HEK293 (cell line): ENCODE measurements at regions not wholly inside any gene's neighbourhood (a gene's known extent, or its start where the extent isn't known, plus 50 kb on each side); places are given as distances from the start of the nearest gene placed in this dataset.

ENCODE experiments used
- CTCF ChIA-PET: fragments of 350-600 bp; formaldehyde crosslinking; extraction: SDS; loops from one replicate; lab custom pipeline; 2021; ENCODE audit warnings: antibody characterized with exemption; lab: Yijun Ruan, JAX
- POLR2A ChIA-PET: fragments of 300-600 bp; formaldehyde crosslinking; extraction: SDS; loops from one replicate; lab custom pipeline; 2020; ENCODE audit warnings: antibody characterized with exemption, inconsistent platforms; lab: Yijun Ruan, JAX
- H3K27ac ChIP-seq: fragments of 200-500 bp; sonication (Bioruptor generic); 2 replicates; pipeline ENCODE4 v1.5.1; 2014; ENCODE audit warnings: low read depth, low read length, control low read depth, inconsistent platforms; ENCODE audit errors: extremely low read depth
- H3K36me3 ChIP-seq, 2 experiments: fragments of 200-500 bp in 1 of 2; sonication (Bioruptor generic) in 1 of 2; 1 replicate in 1 of 2; 2 replicates in 1 of 2; pipeline ENCODE4 v1.5.1; 2014 to 2017; ENCODE audit warnings: inconsistent platforms in 2 of 2, low read length in 2 of 2; ENCODE audit not compliant: control insufficient read depth in 2 of 2, insufficient read depth in 1 of 2
- H3K4me1 ChIP-seq: fragments of 200-500 bp; sonication (Bioruptor generic); 2 replicates; pipeline ENCODE4 v1.5.1; 2014; ENCODE audit warnings: mild to moderate bottlenecking, low read length, inconsistent platforms; ENCODE audit not compliant: control insufficient read depth, insufficient read depth
- H3K4me3 ChIP-seq: 2 replicates; pipeline ENCODE4 v1.5.1; 2011; ENCODE audit warnings: low read depth, mild to moderate bottlenecking, control low read depth, low read length, moderate library complexity
- H3K9me3 ChIP-seq: fragments of 200-500 bp; sonication (Bioruptor generic); 2 replicates; pipeline ENCODE4 v1.5.1; 2014; ENCODE audit warnings: low read depth, low read length, inconsistent platforms; ENCODE audit not compliant: control insufficient read depth, insufficient read depth
- SALL2 ChIP-seq: fragments of 450-650 bp; formaldehyde crosslinking; IDR thresholded peaks from 2 replicates; pipeline ENCODE4 v1.5.0; 2017; ENCODE audit warnings: missing biosample characterization, mild to moderate bottlenecking, missing genetic modification characterization, borderline replicate concordance
- SETDB1 ChIP-seq: IDR thresholded peaks from one replicate; pipeline ENCODE4 v1.6.1; 2017; ENCODE audit warnings: mild to moderate bottlenecking, low read length, moderate library complexity, mixed read lengths; ENCODE audit not compliant: insufficient read length
- ZEB2 ChIP-seq: fragments of 450-650 bp; formaldehyde crosslinking; IDR thresholded peaks from 2 replicates; pipeline ENCODE4 v1.5.1; 2016; ENCODE audit warnings: missing biosample characterization, missing genetic modification characterization
- ZFP69B ChIP-seq: fragments of 450-650 bp; formaldehyde crosslinking; IDR thresholded peaks from 2 replicates; pipeline ENCODE4 v1.5.1; 2016; ENCODE audit warnings: missing biosample characterization, missing genetic modification characterization
- ZNF133 ChIP-seq: fragments of 450-650 bp; formaldehyde crosslinking; IDR thresholded peaks from 2 replicates; pipeline ENCODE4 v1.5.1; 2016; ENCODE audit warnings: missing biosample characterization, missing genetic modification characterization
- ZNF146 ChIP-seq: fragments of 450-650 bp; formaldehyde crosslinking; IDR thresholded peaks from 2 replicates; pipeline ENCODE4 v1.5.1; 2016; ENCODE audit warnings: missing biosample characterization, missing genetic modification characterization
- ZNF169 ChIP-seq: fragments of 450-650 bp; formaldehyde crosslinking; IDR thresholded peaks from 2 replicates; pipeline ENCODE4 v1.5.1; 2016; ENCODE audit warnings: missing biosample characterization, missing genetic modification characterization
- ZNF24 ChIP-seq: fragments of 450-650 bp; formaldehyde crosslinking; IDR thresholded peaks from 2 replicates; pipeline ENCODE4 v1.5.1; 2016; ENCODE audit warnings: missing biosample characterization, missing genetic modification characterization
- ZNF274 ChIP-seq, 2 experiments: fragments of 200-500 bp in 1 of 2; fragments of 450-650 bp in 1 of 2; sonication (Bioruptor generic) in 1 of 2; formaldehyde crosslinking in 1 of 2; IDR thresholded peaks; 2 replicates each; pipeline versions ENCODE4 v1.5.1 to v1.6.1; 2014 to 2016; ENCODE audit warnings: borderline replicate concordance in 1 of 2, inconsistent platforms in 1 of 2, low read length in 1 of 2, missing biosample characterization in 1 of 2, missing genetic modification characterization in 1 of 2
- ZNF302 ChIP-seq: fragments of 450-650 bp; formaldehyde crosslinking; IDR thresholded peaks from 2 replicates; pipeline ENCODE4 v1.5.1; 2016; ENCODE audit warnings: missing biosample characterization, missing genetic modification characterization, low read depth
- ZNF341 ChIP-seq: fragments of 450-650 bp; formaldehyde crosslinking; IDR thresholded peaks from 2 replicates; pipeline ENCODE4; 2016; ENCODE audit warnings: low read depth, missing biosample characterization, missing genetic modification characterization
- ZNF560 ChIP-seq: fragments of 450-650 bp; formaldehyde crosslinking; IDR thresholded peaks from 2 replicates; pipeline ENCODE4 v1.5.1; 2017; ENCODE audit warnings: missing biosample characterization, missing genetic modification characterization, borderline replicate concordance
- ZNF664 ChIP-seq: fragments of 450-650 bp; formaldehyde crosslinking; IDR thresholded peaks from 2 replicates; pipeline ENCODE4 v1.5.1; 2016; ENCODE audit warnings: missing biosample characterization, missing genetic modification characterization
- ZNF747 ChIP-seq: fragments of 450-650 bp; formaldehyde crosslinking; IDR thresholded peaks from 2 replicates; pipeline ENCODE4 v1.5.1; 2016; ENCODE audit warnings: missing biosample characterization, missing genetic modification characterization
- ZNF843 ChIP-seq: fragments of 450-650 bp; formaldehyde crosslinking; IDR thresholded peaks from 2 replicates; pipeline ENCODE4 v1.5.1; 2016; ENCODE audit warnings: missing biosample characterization, missing genetic modification characterization
- TF ChIP-seq, protein P1 (sequence below): fragments of 450-650 bp; formaldehyde crosslinking; IDR thresholded peaks from 2 replicates; pipeline ENCODE4 v1.5.1; 2016; ENCODE audit warnings: missing biosample characterization, missing genetic modification characterization
- TF ChIP-seq, protein P2 (sequence below): fragments of 450-650 bp; IDR thresholded peaks from 2 replicates; pipeline ENCODE4 v1.5.1; 2018; ENCODE audit warnings: missing biosample characterization, mild to moderate bottlenecking, missing genetic modification characterization
- TF ChIP-seq, protein P3 (sequence below): fragments of 450-650 bp; formaldehyde crosslinking; IDR thresholded peaks from 2 replicates; pipeline ENCODE4 v1.5.1; 2016; ENCODE audit warnings: missing biosample characterization, missing genetic modification characterization
- TF ChIP-seq, protein P4 (sequence below): fragments of 450-650 bp; formaldehyde crosslinking; IDR thresholded peaks from 2 replicates; pipeline ENCODE4 v1.5.1; 2016; ENCODE audit warnings: missing biosample characterization, missing genetic modification characterization, low read depth

DNA sequence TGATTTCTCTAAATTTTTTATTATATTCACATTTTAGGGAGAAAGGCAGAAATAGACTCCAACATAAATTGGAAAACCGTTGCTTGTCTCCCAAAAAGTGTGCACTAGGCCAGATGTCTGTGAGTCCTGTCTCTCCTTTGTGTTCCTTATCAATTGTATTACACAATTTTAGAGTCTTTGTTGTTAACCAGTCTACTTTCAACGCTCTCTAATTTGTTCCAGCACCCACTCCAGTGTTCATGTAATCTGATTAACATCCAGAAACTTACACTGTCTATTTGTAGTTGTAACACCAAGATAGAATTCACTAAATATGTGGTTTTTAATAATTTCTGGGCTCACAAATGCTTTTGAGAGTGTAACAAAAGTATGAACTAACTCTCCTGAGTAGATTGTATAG lies 195.6 kb downstream of the FSIP2 start:
- H3K4me3 ChIP-seq: no peak overlapping the region
- H3K4me1 ChIP-seq: no peaks in the 10 kb centered on the region
- TF ChIP-seq, protein P1, sequence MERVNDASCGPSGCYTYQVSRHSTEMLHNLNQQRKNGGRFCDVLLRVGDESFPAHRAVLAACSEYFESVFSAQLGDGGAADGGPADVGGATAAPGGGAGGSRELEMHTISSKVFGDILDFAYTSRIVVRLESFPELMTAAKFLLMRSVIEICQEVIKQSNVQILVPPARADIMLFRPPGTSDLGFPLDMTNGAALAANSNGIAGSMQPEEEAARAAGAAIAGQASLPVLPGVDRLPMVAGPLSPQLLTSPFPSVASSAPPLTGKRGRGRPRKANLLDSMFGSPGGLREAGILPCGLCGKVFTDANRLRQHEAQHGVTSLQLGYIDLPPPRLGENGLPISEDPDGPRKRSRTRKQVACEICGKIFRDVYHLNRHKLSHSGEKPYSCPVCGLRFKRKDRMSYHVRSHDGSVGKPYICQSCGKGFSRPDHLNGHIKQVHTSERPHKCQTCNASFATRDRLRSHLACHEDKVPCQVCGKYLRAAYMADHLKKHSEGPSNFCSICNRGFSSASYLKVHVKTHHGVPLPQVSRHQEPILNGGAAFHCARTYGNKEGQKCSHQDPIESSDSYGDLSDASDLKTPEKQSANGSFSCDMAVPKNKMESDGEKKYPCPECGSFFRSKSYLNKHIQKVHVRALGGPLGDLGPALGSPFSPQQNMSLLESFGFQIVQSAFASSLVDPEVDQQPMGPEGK (tag by site-specific recombination): no peak
- no peaks in the 10 kb centered on the region for H3K9me3 ChIP-seq
- CTCF ChIA-PET: no interaction called here
- no peak overlapping the region for H3K27ac ChIP-seq
- no peaks in the 10 kb centered on the region for H3K36me3 ChIP-seq
- POLR2A ChIA-PET: no interaction called here

DNA sequence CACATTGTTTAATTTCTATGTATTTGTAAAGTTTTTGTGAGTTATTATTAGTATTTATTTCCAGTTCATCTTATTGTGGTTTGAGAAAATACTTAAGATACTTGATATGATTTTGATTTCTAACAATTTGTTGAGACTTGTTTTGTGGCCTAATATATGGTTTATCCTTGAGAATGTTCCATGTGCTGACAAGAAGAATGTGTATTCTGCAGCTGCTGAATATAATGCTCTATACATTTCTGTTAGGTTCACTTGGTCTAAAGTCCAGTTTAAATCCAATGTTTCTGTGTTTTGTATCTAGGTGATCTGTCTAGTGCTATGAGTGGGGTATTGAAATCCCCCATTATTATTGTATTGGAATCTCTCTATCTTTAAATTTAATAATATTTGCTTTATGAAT lies 201.3 kb downstream of the FSIP2 start:
- Histone ChIP-seq H3K27ac (no peak overlapping the region), H3K9me3 (no peaks in the 10 kb centered on the region), H3K4me1 (no peaks in the 10 kb centered on the region), H3K4me3 (no peak overlapping the region), H3K36me3 (no peaks in the 10 kb centered on the region)
- TF ChIP-seq, protein P2, sequence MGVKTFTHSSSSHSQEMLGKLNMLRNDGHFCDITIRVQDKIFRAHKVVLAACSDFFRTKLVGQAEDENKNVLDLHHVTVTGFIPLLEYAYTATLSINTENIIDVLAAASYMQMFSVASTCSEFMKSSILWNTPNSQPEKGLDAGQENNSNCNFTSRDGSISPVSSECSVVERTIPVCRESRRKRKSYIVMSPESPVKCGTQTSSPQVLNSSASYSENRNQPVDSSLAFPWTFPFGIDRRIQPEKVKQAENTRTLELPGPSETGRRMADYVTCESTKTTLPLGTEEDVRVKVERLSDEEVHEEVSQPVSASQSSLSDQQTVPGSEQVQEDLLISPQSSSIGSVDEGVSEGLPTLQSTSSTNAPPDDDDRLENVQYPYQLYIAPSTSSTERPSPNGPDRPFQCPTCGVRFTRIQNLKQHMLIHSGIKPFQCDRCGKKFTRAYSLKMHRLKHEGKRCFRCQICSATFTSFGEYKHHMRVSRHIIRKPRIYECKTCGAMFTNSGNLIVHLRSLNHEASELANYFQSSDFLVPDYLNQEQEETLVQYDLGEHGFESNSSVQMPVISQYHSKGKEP (tag by site-specific recombination): no peak
- no peak for TF ChIP-seq ZNF274 (IDR thresholded peaks at IDR 0.05; ENCODE audit: low read length)
- no peak for TF ChIP-seq ZNF274 (tag by site-specific recombination; IDR thresholded peaks at IDR 0.05; ENCODE audit: borderline replicate concordance)
- no peak for TF ChIP-seq ZNF843 (tag by site-specific recombination)
- no peak for TF ChIP-seq ZNF133 (tag by site-specific recombination)
- TF ChIP-seq, protein P3, sequence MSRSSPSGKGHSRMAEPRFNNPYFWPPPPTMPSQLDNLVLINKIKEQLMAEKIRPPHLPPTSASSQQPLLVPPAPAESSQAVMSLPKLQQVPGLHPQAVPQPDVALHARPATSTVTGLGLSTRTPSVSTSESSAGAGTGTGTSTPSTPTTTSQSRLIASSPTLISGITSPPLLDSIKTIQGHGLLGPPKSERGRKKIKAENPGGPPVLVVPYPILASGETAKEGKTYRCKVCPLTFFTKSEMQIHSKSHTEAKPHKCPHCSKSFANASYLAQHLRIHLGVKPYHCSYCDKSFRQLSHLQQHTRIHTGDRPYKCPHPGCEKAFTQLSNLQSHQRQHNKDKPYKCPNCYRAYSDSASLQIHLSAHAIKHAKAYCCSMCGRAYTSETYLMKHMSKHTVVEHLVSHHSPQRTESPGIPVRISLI (tag by site-specific recombination): no peak
- CTCF ChIA-PET: no interaction called here
- POLR2A ChIA-PET: no interaction called here

DNA sequence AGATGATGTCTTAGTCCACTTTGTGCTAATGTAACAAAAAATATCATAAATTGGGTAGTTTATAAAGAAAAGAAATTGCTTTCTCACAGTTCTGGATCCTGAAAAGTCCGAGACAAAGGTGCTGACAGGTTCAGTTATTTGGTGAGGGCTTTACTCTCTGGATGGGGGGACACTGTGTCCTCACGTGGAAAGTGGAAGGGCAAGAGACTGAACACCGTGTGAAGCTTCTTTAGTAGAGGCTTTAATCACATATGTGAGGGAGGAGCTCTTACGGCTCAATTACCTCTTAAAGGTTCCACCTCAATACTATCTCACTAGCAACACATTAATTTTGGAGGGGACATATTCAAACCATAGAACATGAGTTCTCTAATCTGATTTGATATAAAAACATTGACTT lies 204.3 kb downstream of the FSIP2 start:
- ChIA-PET POLR2A (no interaction called here), CTCF (interaction anchor here (0.6 to 0.8 kb wide), 2 partner anchors 37 to 209 kb away, joined by 3 to 4 read pairs; no protein-coding TSS in a partner anchor)
- no peak for TF ChIP-seq SALL2 (tag by site-specific recombination)
- TF ChIP-seq, all 188 proteins: peak for 0
- Histone ChIP-seq H3K4me1 (no peaks in the 10 kb centered on the region), H3K4me3 (no peak overlapping the region), H3K27ac (no peak overlapping the region), H3K9me3 (no peaks in the 10 kb centered on the region), H3K36me3 (no peaks in the 10 kb centered on the region)

DNA sequence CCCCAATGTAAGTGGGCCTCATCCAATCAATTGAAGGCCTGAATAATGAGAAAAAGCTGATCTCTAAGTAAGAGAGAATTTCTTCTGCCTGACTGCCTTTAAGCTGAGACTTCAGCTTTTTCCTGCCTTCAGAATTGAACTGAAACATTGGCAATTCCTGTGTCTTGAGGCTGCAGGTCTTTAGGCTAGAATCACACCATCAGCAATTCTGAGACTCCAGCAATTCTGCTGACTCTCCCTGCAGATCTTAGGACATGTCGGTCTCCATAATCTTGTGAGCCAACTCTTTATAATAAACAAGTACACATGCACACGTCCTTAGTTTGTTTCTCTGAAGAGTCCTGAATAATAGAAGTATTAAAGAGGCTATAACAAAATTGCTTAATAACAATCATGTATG lies 209.1 kb downstream of the FSIP2 start:
- ChIA-PET CTCF (no interaction called here), POLR2A (no interaction called here)
- no peaks in the 10 kb centered on the region for H3K36me3 ChIP-seq
- H3K4me1 ChIP-seq: no peaks in the 10 kb centered on the region
- no peak overlapping the region for H3K4me3 ChIP-seq
- H3K9me3 ChIP-seq: no peaks in the 10 kb centered on the region
- no peak overlapping the region for H3K27ac ChIP-seq
- TF ChIP-seq ZFP69B (tag by site-specific recombination) (no peak), ZNF560 (tag by site-specific recombination) (no peak), ZNF146 (tag by site-specific recombination) (no peak), ZNF341 (no peak), ZNF843 (tag by site-specific recombination) (no peak), ZNF747 (no peak), ZNF664 (tag by site-specific recombination) (no peak), SETDB1 (no peak), ZEB2 (tag by site-specific recombination) (no peak), ZNF169 (tag by site-specific recombination) (no peak), ZNF24 (no peak), ZNF302 (tag by site-specific recombination) (no peak)
- TF ChIP-seq, protein P4, sequence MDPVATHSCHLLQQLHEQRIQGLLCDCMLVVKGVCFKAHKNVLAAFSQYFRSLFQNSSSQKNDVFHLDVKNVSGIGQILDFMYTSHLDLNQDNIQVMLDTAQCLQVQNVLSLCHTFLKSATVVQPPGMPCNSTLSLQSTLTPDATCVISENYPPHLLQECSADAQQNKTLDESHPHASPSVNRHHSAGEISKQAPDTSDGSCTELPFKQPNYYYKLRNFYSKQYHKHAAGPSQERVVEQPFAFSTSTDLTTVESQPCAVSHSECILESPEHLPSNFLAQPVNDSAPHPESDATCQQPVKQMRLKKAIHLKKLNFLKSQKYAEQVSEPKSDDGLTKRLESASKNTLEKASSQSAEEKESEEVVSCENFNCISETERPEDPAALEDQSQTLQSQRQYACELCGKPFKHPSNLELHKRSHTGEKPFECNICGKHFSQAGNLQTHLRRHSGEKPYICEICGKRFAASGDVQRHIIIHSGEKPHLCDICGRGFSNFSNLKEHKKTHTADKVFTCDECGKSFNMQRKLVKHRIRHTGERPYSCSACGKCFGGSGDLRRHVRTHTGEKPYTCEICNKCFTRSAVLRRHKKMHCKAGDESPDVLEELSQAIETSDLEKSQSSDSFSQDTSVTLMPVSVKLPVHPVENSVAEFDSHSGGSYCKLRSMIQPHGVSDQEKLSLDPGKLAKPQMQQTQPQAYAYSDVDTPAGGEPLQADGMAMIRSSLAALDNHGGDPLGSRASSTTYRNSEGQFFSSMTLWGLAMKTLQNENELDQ (tag by site-specific recombination): no peak
